Thymus (tissue), 11 donors: ENCODE measurements at regions not wholly inside any gene's neighbourhood (a gene's known extent, or its start where the extent isn't known, plus 50 kb on each side); places are given as distances from the start of the nearest gene placed in this dataset.
A peak's percentile ranks its signal among the peaks of the same experiment; 100 is the strongest.

Experiments used
- DNase-seq, 9 donors: peaks; one replicate each; pipeline ENCODE4 v3.0.0-alpha.2; 2013; ENCODE audit warnings: low spot score in 9 of 9, low read depth in 6 of 9, missing footprints in 1 of 9
- H3K27ac ChIP-seq, 2 donors: one replicate each; pipeline ENCODE4 v1.5.1; 2013; ENCODE audit warnings: control low read depth in 1 of 2, low read depth in 1 of 2, low read length in 1 of 2, mild to moderate bottlenecking in 1 of 2, moderate library complexity in 1 of 2
- H3K27me3 ChIP-seq, 2 donors: one replicate each; pipeline ENCODE4 v1.5.1; 2013; ENCODE audit warnings: low read length in 1 of 2; ENCODE audit not compliant: control insufficient read depth in 2 of 2, insufficient read depth in 1 of 2
- H3K36me3 ChIP-seq, 2 donors: one replicate each; pipeline ENCODE4 v1.5.1; 2013; ENCODE audit warnings: low read length in 1 of 2, mild to moderate bottlenecking in 1 of 2, moderate library complexity in 1 of 2; ENCODE audit not compliant: control insufficient read depth in 2 of 2, insufficient read depth in 2 of 2
- H3K4me1 ChIP-seq, 2 donors: one replicate each; pipeline ENCODE4 v1.5.1; 2013; ENCODE audit warnings: low read length in 2 of 2; ENCODE audit not compliant: control insufficient read depth in 2 of 2, insufficient read depth in 2 of 2
- H3K4me3 ChIP-seq, 2 donors: one replicate each; pipeline ENCODE4 v1.5.1; 2013; ENCODE audit warnings: low read length in 2 of 2, control low read depth in 1 of 2, mild to moderate bottlenecking in 1 of 2
- H3K9me3 ChIP-seq, 2 donors: one replicate each; pipeline ENCODE4 v1.5.1; 2013; ENCODE audit warnings: low read length in 1 of 2, mild to moderate bottlenecking in 1 of 2; ENCODE audit not compliant: control insufficient read depth in 2 of 2, insufficient read depth in 1 of 2
- WGBS: extraction: QIAGEN DNeasy Blood & Tissue Kit; methylation state at CpG from one replicate; pipeline ENCODE4 v1.1.7; 2013; 5-methylcytosine and 5-hydroxymethylcytosine counted together
- donor health status: healthy.

DNA sequence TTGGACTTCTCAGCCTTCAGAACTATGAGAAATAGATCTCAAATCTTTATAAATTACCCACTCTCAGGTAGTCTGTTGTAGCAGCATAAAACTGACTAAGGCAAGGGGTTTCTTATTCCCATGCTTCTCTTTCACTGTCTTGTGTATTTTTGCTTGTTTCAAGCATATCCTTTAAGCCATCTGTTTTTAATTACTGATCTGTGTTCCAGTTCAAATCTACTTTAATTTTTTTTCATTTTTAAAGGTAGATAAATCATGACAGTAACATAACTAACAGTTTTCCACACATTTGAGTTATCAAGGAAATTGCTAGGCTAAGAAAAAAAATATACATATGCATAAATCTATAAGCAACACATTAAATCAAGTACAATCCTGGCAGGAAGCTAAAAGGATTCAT lies 317.9 kb upstream of the TNP1 start:
- no peak overlapping the region for H3K27ac ChIP-seq
- DNase-seq: no peak
- H3K27me3 ChIP-seq: no peaks in the 10 kb centered on the region
- H3K4me1 ChIP-seq: no peaks in the 10 kb centered on the region
- H3K36me3 ChIP-seq: no peaks in the 10 kb centered on the region
- H3K4me3 ChIP-seq: no peak overlapping the region
- H3K9me3 ChIP-seq: no peaks in the 10 kb centered on the region

DNA sequence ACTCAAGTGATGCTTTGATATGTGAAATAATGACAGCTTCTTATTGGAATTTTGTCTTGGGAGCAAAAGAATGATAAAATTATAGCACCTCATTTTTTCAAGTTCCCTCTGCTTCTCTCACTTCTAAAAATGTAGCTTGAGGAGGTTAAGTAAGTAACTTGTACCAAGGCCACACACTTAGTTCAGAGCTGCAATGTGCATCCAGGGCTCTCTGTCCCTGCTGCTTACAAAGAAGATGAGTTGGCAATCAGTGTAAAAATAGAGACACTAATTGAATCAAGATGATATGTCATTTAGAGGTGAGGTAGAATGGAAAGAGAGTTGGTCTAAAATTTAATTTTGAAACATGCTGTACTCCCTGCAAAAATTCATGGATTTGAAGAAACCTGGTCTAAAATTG lies 312.0 kb upstream of the TNP1 start:
- Histone ChIP-seq H3K4me3 (no peak overlapping the region), H3K36me3 (no peaks in the 10 kb centered on the region), H3K4me1 (no peaks in the 10 kb centered on the region), H3K9me3 (no peaks in the 10 kb centered on the region), H3K27ac (no peak overlapping the region), H3K27me3 (no peaks in the 10 kb centered on the region)
- no peak for DNase-seq

DNA sequence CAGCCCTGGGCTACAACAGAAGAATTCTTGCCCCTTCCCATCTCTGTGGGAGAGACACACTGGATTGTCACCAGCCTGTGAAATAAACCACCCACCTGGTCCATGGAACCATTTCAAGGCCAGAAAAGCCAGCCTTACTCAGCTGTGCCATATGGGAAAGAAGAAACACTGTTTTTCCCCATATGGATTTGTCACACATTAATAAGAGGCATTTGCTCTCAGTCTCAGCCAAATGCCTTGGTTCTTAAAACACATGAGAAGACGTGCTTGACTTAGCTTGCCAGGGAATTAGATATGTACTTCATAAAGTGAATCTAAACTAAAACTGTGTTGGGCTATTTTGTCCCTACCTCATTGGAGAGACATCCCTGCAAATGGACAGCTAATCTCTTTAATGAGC lies 308.6 kb upstream of the TNP1 start:
- no peaks in the 10 kb centered on the region for H3K36me3 ChIP-seq
- no peak for DNase-seq
- WGBS: 92% methylated on average over 1 of the region's 1 CpG
- no peaks in the 10 kb centered on the region for H3K27me3 ChIP-seq
- H3K27ac ChIP-seq: no peak overlapping the region
- H3K4me1 ChIP-seq: no peaks in the 10 kb centered on the region
- H3K9me3 ChIP-seq: no peaks in the 10 kb centered on the region
- no peak overlapping the region for H3K4me3 ChIP-seq

DNA sequence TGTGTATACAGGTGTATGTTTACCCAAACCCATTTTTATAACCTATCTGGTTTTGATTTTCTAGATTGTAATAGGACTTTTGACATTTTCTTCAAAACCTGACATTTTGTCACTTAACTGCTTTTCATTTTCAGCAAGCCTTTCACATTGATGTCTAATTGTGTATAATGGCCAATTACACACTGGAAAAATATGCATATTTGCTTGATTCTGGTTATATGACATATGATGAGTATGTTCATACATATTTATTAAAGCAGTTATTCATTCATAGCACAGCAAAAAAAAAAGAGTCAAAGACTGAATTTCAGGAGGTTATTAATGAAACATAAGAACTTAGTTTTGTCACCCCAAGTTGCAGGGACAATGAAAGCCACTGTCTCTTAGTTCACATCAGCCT lies 307.7 kb upstream of the TNP1 start:
- DNase-seq: no peak
- H3K4me3 ChIP-seq: no peak overlapping the region
- peaks cover 0 to 3% of the 10 kb centered on the region in 2 donors for H3K4me1 ChIP-seq
- H3K9me3 ChIP-seq: no peaks in the 10 kb centered on the region
- H3K27me3 ChIP-seq: no peaks in the 10 kb centered on the region
- H3K36me3 ChIP-seq: no peaks in the 10 kb centered on the region
- no peak overlapping the region for H3K27ac ChIP-seq

DNA sequence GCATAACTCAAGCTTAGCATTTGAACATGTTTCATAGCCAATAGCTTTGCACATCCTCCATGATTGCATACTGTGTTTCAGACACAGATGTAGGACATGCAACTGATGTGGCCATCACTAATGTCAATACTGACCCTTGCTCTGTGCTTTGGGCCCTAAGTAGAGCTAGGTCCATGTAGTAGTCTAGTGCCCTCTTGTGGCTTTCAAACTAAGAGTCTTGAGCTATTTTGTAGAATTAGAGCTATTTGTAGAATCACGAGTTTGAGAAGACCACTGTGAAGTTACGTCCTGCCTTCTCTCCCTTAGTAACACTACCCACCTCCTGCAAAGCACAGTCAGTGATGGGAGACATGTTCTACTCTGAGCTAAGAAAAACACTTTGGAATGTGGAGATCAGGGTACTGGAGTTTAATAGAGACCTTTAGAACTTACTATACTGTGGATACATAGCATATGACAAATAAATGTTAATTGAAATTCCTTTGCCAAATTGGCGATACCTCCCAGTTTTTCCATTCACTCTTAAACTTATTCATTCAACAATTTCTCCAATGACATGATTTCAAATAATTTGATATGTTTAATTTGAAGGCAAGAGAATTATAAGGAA lies 306.5 kb upstream of the TNP1 start:
- H3K4me3 ChIP-seq: no peak overlapping the region
- no peak overlapping the region for H3K27ac ChIP-seq
- no peaks in the 10 kb centered on the region for H3K9me3 ChIP-seq
- H3K27me3 ChIP-seq: no peaks in the 10 kb centered on the region
- peak in 3 of 9 donors; percentile 6 to 37 (median 19) for DNase-seq
- 67% methylated on average over 3 of the region's 3 CpGs for WGBS
- peaks cover 0 to 8% of the 10 kb centered on the region in 2 donors for H3K4me1 ChIP-seq
- no peaks in the 10 kb centered on the region for H3K36me3 ChIP-seq

DNA sequence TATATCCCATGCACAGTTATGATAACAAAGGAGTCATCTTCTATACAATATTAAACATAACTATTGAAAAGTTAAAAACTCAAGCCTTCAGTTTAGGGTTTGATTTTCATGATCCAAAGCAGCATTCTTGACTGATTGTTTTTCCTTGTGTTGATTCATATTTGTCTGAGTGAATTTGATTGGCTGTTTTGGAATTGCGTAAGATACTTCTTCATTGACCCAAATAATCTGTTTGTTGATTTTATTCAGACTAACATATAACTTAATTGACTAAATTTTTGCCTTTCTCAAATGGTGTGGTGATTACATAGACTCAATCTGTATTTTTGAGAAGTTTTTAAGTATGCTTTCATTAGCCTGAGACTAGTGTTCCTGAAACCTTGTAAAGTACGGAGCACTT lies 305.7 kb upstream of the TNP1 start:
- Histone ChIP-seq H3K36me3 (no peaks in the 10 kb centered on the region), H3K27me3 (no peaks in the 10 kb centered on the region), H3K4me1 (peaks cover 0 to 12% of the 10 kb centered on the region in 2 donors), H3K9me3 (no peaks in the 10 kb centered on the region), H3K4me3 (no peak overlapping the region), H3K27ac (no peak overlapping the region)
- WGBS: 98% methylated on average over 2 of the region's 2 CpGs
- no peak for DNase-seq

DNA sequence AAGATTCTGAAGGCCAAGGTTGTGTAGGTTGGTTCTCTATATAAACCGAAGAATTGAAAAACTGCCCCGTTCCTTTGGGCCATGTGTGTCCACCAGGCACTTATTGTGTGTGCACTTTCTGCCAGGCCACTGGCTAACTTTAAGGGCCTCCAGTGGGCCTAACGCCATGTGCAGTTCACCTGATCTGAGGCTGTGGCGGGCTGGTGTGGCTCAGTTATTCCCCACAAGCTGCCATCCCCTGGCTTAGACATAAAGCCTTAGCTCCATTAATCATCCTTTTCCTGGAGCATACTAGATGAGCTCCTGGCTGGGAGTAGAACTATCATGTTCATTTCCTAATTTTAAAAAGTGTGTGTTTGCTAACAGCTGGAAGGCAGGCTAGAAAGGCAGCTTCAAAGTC lies 304.1 kb upstream of the TNP1 start:
- WGBS: 98% methylated on average over 4 of the region's 4 CpGs
- no peaks in the 10 kb centered on the region for H3K9me3 ChIP-seq
- no peaks in the 10 kb centered on the region for H3K27me3 ChIP-seq
- H3K27ac ChIP-seq: no peak overlapping the region
- no peak for DNase-seq
- no peak overlapping the region for H3K4me3 ChIP-seq
- peaks cover 0 to 12% of the 10 kb centered on the region in 2 donors for H3K4me1 ChIP-seq
- H3K36me3 ChIP-seq: no peaks in the 10 kb centered on the region

DNA sequence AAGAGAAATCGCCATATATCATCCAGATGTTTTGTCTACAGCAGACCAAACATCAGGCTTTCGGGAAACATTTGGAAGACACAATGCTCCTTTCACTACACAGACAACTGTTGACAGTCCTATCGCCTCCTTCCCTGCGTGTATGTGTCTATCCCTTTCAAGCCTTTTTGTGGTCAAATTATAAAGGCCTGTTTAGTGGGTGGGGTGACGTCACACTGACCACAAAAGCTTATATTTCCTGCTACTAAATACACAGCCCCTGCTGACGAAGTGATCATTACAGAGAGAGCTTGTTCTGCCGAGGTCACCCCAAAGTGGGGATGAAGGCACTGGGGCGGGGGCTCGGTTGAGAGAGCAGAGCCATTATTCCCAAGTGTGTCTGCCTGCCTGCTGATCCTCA lies 302.7 kb upstream of the TNP1 start:
- 42% methylated on average over 9 of the region's 9 CpGs for WGBS
- H3K27me3 ChIP-seq: no peaks in the 10 kb centered on the region

DNA sequence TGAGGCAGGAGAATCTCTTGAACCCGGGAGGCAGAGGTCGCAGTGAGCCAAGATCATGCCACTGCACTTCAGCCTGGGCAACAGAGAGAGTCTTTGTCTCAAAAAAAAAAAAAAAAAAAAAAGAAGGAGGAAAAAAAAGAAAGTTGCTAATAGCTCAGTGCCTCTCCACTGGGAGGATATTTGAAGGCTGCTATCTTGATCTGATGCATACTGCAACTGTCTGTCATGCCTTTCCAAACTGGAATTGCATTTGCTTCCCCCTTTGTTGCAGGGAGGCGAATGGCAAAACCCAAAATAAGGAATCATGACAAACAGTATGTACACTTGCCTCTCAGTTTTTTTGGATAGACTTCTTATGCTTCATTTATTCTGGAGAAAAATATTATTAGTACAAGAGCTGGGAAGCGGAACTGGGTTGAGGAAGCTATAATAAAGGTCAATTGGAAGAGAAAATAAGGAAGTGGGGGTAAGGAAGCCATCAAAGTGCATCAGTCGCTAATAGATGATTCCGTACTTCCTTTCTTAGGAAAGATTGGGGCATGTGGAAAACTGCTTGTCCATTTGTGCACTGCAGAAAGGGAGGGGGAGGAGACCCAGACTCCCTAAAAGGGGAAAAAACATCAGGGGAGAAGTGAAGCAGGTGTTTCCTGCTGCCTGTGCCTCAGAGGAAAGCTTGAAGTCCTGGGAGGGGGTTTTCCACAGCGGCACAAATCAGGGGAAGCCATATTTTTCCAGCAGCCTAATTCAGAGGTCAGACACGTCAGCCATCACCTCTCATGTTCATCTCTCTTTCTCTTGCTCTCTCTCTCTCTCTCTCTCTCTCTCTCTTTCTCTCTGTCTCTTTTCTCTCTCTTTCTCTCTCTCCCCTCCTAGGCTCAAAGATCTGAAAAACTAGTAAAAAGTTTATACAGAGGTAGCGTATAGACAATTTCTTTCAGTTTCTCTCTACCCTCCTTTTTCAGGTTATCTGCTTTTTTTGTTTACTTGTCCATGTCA lies 301.4 kb upstream of the TNP1 start:
- no peak overlapping the region for H3K4me3 ChIP-seq
- DNase-seq: peak in 2 of 9 donors; percentile 1 to 25
- no peaks in the 10 kb centered on the region for H3K9me3 ChIP-seq
- no peaks in the 10 kb centered on the region for H3K27me3 ChIP-seq
- H3K36me3 ChIP-seq: no peaks in the 10 kb centered on the region
- H3K27ac ChIP-seq: no peak overlapping the region
- H3K4me1 ChIP-seq: peaks cover 0 to 12% of the 10 kb centered on the region in 2 donors
- 47% methylated on average over 9 of the region's 9 CpGs for WGBS

More for the DNA sequence above, 302.7 kb upstream of the TNP1 start:
- Histone ChIP-seq H3K4me3 (no peak overlapping the region), H3K4me1 (peaks cover 0 to 12% of the 10 kb centered on the region in 2 donors), H3K36me3 (no peaks in the 10 kb centered on the region), H3K27ac (no peak overlapping the region), H3K9me3 (no peaks in the 10 kb centered on the region)
- peak in 3 of 9 donors; percentile 3 to 44 (median 24) for DNase-seq
